ENCODE measurements at regions not wholly inside any gene's neighbourhood (a gene's known extent, or its start where the extent isn't known, plus 50 kb on each side); places are given as distances from the start of the nearest gene placed in this dataset.

DNA sequence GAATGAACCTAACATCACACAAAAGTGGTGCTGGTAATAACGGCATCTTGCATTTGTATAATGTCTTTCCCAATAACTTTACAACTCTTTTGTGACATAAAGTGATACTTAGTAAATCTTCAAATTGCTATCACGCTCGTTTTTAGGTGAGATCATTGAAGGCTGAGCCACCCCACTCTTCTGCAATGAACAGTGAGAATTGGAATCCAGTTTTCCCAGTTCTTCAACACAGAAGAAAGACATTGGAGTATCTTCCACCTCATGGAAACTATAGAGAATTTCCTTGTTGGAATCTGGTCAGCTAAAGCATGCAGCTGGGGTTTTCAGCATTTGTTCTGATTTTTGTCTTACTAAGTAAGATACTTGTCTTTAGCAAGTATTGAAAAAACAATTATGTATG, 59.9 kb upstream of the NRIP1 start:
- Histone ChIP-seq H3K4me1 (replicated peaks in 1 of 2; ENCODE audit: control insufficient read depth in 2 of 2, insufficient read depth in 2 of 2, low read length in 2 of 2) (no peaks in the 10 kb centered on the region), H3K79me2 (ENCODE audit: control insufficient read depth, insufficient read depth, low read length) (no peaks in the 10 kb centered on the region), H3K4me3 (no peak overlapping the region), H3K9me3 (replicated peaks; ENCODE audit: control insufficient read depth, insufficient read depth, low read depth, low read length) (no peaks in the 10 kb centered on the region), H4K20me1 (replicated peaks; ENCODE audit: control insufficient read depth, insufficient read depth, low read length) (no peaks in the 10 kb centered on the region), H3K36me3 (ENCODE audit: control insufficient read depth, insufficient read depth, low read length) (no peaks in the 10 kb centered on the region), H3K27ac (ENCODE audit: extremely low read depth, low read depth, low read length) (no peak overlapping the region), H2AFZ (ENCODE audit: low read depth, low read length) (no peak overlapping the region), H3K4me2 (ENCODE audit: insufficient read depth, low read length) (no peak overlapping the region), H3K9ac (ENCODE audit: insufficient read depth in 1 of 2, low read depth in 2 of 2, low read length in 2 of 2) (no peak overlapping the region), H3K27me3 (ENCODE audit: control insufficient read depth in 2 of 2, insufficient read depth in 2 of 2, low read length in 2 of 2) (no peaks in the 10 kb centered on the region; a peak in 1 of 5 replicates), H3K9me1 (ENCODE audit: control insufficient read depth, insufficient read depth, low read length) (no peaks in the 10 kb centered on the region)
- ChIA-PET POLR2A (no interaction called here), CTCF (ENCODE audit: low intra/inter-chr PET ratio) (no interaction called here)
- DNase-seq (ENCODE audit: extremely low read depth in 1 of 4, low spot score in 3 of 4): no peak
- ATAC-seq: no peak
- 9% methylated on average over 3 of the region's 3 CpGs for WGBS (ENCODE audit: insufficient coverage, low coverage, missing lambda C conversion rate)
- no TSS peak for BruUV-seq (replicated peaks)
- TF ChIP-seq IRF2 (CRISPR knock-in tag; IDR thresholded peaks at IDR 0.05): no peak
- no peak for TF ChIP-seq NUFIP1 (IDR thresholded peaks at IDR 0.05; ENCODE audit: partially characterized antibody)
- TF ChIP-seq KAT2B (IDR thresholded peaks at IDR 0.05; ENCODE audit: low read depth, low read length): no peak
- TF ChIP-seq ZNF133 (CRISPR knock-in tag; IDR thresholded peaks at IDR 0.05): no peak
- no peak for TF ChIP-seq ZC3H8 (IDR thresholded peaks at IDR 0.05)
- intact Hi-C loops (cut with micrococcal nuclease) (no loop called here), in situ Hi-C loops (cut with MboI) (no loop called here)
- FAIRE-seq: no peak

DNA sequence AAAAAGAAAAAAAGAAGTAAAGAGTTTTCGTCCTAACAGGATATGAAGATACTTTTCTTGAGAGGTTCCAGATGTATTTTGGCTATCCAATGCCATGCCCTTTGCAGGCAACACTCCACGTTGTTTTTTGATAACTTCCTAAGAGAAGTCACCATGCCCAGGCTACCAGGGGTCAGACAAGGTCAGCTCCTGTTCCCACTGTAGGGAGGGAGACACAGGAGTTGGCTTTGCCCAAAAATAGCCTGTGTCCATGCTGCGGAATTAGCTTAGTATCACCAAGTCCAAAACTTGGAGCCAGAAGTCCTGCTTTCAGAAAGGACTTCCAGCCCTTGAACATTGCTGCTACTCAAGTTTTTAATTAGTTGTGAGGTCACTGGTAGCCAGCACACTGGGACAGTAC, 62.1 kb upstream of the NRIP1 start:
- ChIA-PET POLR2A (no interaction called here), CTCF (ENCODE audit: low intra/inter-chr PET ratio) (no interaction called here)
- Histone ChIP-seq H3K4me2 (ENCODE audit: insufficient read depth, low read length) (no peak overlapping the region), H3K4me3 (no peak overlapping the region), H3K9me3 (replicated peaks; ENCODE audit: control insufficient read depth, insufficient read depth, low read depth, low read length) (no peaks in the 10 kb centered on the region), H3K27ac (ENCODE audit: extremely low read depth, low read depth, low read length) (no peak overlapping the region), H3K9ac (ENCODE audit: insufficient read depth in 1 of 2, low read depth in 2 of 2, low read length in 2 of 2) (no peak overlapping the region), H3K4me1 (replicated peaks in 1 of 2; ENCODE audit: control insufficient read depth in 2 of 2, insufficient read depth in 2 of 2, low read length in 2 of 2) (no peaks in the 10 kb centered on the region), H3K36me3 (ENCODE audit: control insufficient read depth, insufficient read depth, low read length) (no peaks in the 10 kb centered on the region), H3K79me2 (ENCODE audit: control insufficient read depth, insufficient read depth, low read length) (no peaks in the 10 kb centered on the region), H3K27me3 (ENCODE audit: control insufficient read depth in 2 of 2, insufficient read depth in 2 of 2, low read length in 2 of 2) (no peaks in the 10 kb centered on the region; a peak in 1 of 5 replicates), H3K9me1 (ENCODE audit: control insufficient read depth, insufficient read depth, low read length) (no peaks in the 10 kb centered on the region), H4K20me1 (replicated peaks; ENCODE audit: control insufficient read depth, insufficient read depth, low read length) (no peaks in the 10 kb centered on the region), H2AFZ (ENCODE audit: low read depth, low read length) (no peak overlapping the region)
- WGBS (ENCODE audit: insufficient coverage, low coverage, missing lambda C conversion rate): 7% methylated on average over 3 of the region's 3 CpGs
- BruUV-seq (replicated peaks): no TSS peak
- in situ Hi-C loops (cut with MboI): no loop called here
- ATAC-seq: no peak
- intact Hi-C loops (cut with micrococcal nuclease): no loop called here
- TF ChIP-seq, protein P1, sequence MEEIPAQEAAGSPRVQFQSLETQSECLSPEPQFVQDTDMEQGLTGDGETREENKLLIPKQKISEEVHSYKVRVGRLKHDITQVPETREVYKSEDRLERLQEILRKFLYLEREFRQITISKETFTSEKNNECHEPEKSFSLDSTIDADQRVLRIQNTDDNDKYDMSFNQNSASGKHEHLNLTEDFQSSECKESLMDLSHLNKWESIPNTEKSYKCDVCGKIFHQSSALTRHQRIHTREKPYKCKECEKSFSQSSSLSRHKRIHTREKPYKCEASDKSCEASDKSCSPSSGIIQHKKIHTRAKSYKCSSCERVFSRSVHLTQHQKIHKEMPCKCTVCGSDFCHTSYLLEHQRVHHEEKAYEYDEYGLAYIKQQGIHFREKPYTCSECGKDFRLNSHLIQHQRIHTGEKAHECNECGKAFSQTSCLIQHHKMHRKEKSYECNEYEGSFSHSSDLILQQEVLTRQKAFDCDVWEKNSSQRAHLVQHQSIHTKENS (CRISPR knock-in tag; IDR thresholded peaks at IDR 0.05): no peak
- no peak for TF ChIP-seq TGIF2 (CRISPR knock-in tag; IDR thresholded peaks at IDR 0.05)
- TF ChIP-seq, protein P2, sequence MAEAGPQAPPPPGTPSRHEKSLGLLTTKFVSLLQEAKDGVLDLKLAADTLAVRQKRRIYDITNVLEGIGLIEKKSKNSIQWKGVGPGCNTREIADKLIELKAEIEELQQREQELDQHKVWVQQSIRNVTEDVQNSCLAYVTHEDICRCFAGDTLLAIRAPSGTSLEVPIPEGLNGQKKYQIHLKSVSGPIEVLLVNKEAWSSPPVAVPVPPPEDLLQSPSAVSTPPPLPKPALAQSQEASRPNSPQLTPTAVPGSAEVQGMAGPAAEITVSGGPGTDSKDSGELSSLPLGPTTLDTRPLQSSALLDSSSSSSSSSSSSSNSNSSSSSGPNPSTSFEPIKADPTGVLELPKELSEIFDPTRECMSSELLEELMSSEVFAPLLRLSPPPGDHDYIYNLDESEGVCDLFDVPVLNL (CRISPR knock-in tag; IDR thresholded peaks at IDR 0.05; ENCODE audit: low read depth): no peak
- TF ChIP-seq ZNF644 (tag; IDR thresholded peaks at IDR 0.05; ENCODE audit: low read depth): no peak
- no peak for DNase-seq (ENCODE audit: extremely low read depth in 1 of 4, low spot score in 3 of 4)
- no peak for FAIRE-seq
